GM06990 (cell line): ENCODE measurements at regions not wholly inside any gene's neighbourhood (a gene's known extent, or its start where the extent isn't known, plus 50 kb on each side); places are given as distances from the start of the nearest gene placed in this dataset.

Experiments used
- DNase-seq: peaks from one replicate; pipeline ENCODE4 v3.0.0-alpha.2; 2011; ENCODE audit not compliant: insufficient read length; ENCODE audit errors: extremely low read depth
- H3K27me3 ChIP-seq: replicated peaks from 2 replicates; pipeline ENCODE4 v1.6.0; 2011; ENCODE audit warnings: low read length; ENCODE audit not compliant: control insufficient read depth, insufficient read depth
- H3K36me3 ChIP-seq: 2 replicates; pipeline ENCODE4 v1.5.1; 2011; ENCODE audit warnings: low read length; ENCODE audit not compliant: control insufficient read depth, insufficient read depth
- H3K4me3 ChIP-seq: replicated peaks from 2 replicates; pipeline ENCODE4 v1.5.1; 2011; ENCODE audit warnings: low read depth, mild to moderate bottlenecking, control low read depth, low read length
- CTCF ChIP-seq: IDR thresholded peaks from 2 replicates; pipeline ENCODE4 v1.5.1; 2011; ENCODE audit warnings: low read length, control low read depth, mild to moderate bottlenecking, inconsistent platforms; ENCODE audit not compliant: insufficient read depth, poor library complexity, severe bottlenecking

GRCh38 chrX:9379697-9380551 lies 84.9 kb upstream of the TBL1X start:
- no peaks in the 10 kb centered on the region for H3K36me3 ChIP-seq
- no peaks in the 10 kb centered on the region for H3K27me3 ChIP-seq
- H3K4me3 ChIP-seq = no peak overlapping the region
- DNase-seq = no peak
- no peak for TF ChIP-seq CTCF

- no peak for DNase-seq
- no peak overlapping the region for H3K4me3 ChIP-seq
- H3K27me3 ChIP-seq = no peaks in the 10 kb centered on the region
- TF ChIP-seq CTCF = no peak
- H3K36me3 ChIP-seq = no peaks in the 10 kb centered on the region
Measured at GRCh38 chrX:9383655-9384054, 81.2 kb upstream of the TBL1X start.

- Histone ChIP-seq H3K36me3 (no peaks in the 10 kb centered on the region), H3K4me3 (no peak overlapping the region), H3K27me3 (no peaks in the 10 kb centered on the region)
- DNase-seq = no peak
- no peak for TF ChIP-seq CTCF
Measured at GRCh38 chrX:9388450-9388849, 76.4 kb upstream of the TBL1X start.

- TF ChIP-seq CTCF = no peak
- Histone ChIP-seq H3K27me3 (no peaks in the 10 kb centered on the region), H3K36me3 (no peaks in the 10 kb centered on the region), H3K4me3 (no peak overlapping the region)
- DNase-seq = no peak
Measured at GRCh38 chrX:9390121-9390520, 74.7 kb upstream of the TBL1X start.

- no peak for DNase-seq
- Histone ChIP-seq H3K36me3 (no peaks in the 10 kb centered on the region), H3K27me3 (no peaks in the 10 kb centered on the region), H3K4me3 (no peak overlapping the region)
- no peak for TF ChIP-seq CTCF
Measured at GRCh38 chrX:9390693-9391368, 74.0 kb upstream of the TBL1X start.
